Astrocyte (in vitro differentiated cells and primary cell): ENCODE measurements at regions not wholly inside any gene's neighbourhood (a gene's known extent, or its start where the extent isn't known, plus 50 kb on each side); places are given as distances from the start of the nearest gene placed in this dataset.

ENCODE experiments used
- DNase-seq: peaks from one replicate; pipeline ENCODE4 v3.0.0-alpha.2; 2010; ENCODE audit warnings: low read depth
- FAIRE-seq: peaks from 2 replicates; lab custom pipeline; 2011; peaks lifted over from hg19 to GRCh38; lab: Jason Lieb, UNC
- H2AFZ ChIP-seq: 2 replicates; pipeline ENCODE4 v1.6.0; 2012; ENCODE audit warnings: low read depth, low read length, inconsistent platforms
- H3K27ac ChIP-seq: 2 replicates; pipeline ENCODE4 v1.5.1; 2011; ENCODE audit warnings: low read depth, low read length, inconsistent platforms
- H3K27me3 ChIP-seq: 2 replicates; pipeline ENCODE4 v1.6.0; 2011; ENCODE audit warnings: low read length, inconsistent platforms; ENCODE audit not compliant: insufficient read depth
- H3K36me3 ChIP-seq: 2 replicates; pipeline ENCODE4 v1.5.1; 2011; ENCODE audit warnings: low read length, inconsistent platforms; ENCODE audit not compliant: insufficient read depth
- H3K4me1 ChIP-seq: 2 replicates; pipeline ENCODE4 v1.5.1; 2011; ENCODE audit warnings: low read length, inconsistent platforms; ENCODE audit not compliant: insufficient read depth
- H3K4me2 ChIP-seq: 2 replicates; pipeline ENCODE4 v1.6.0; 2012; ENCODE audit warnings: low read length, inconsistent platforms
- H3K4me3 ChIP-seq: 2 replicates; pipeline ENCODE4 v1.5.1; 2011; ENCODE audit warnings: low read depth, mild to moderate bottlenecking, low read length, inconsistent platforms; ENCODE audit not compliant: insufficient read depth
- H3K79me2 ChIP-seq: 2 replicates; pipeline ENCODE4 v1.6.0; 2012; ENCODE audit warnings: mild to moderate bottlenecking, low read length, inconsistent platforms; ENCODE audit not compliant: insufficient read depth
- H3K9ac ChIP-seq: 2 replicates; pipeline ENCODE4 v1.6.0; 2012; ENCODE audit warnings: mild to moderate bottlenecking, low read length, inconsistent platforms
- H3K9me3 ChIP-seq: 2 replicates; pipeline ENCODE4 v1.5.1; 2012; ENCODE audit warnings: low read depth, mild to moderate bottlenecking, low read length, inconsistent platforms; ENCODE audit not compliant: insufficient read depth
- H4K20me1 ChIP-seq: 2 replicates; pipeline ENCODE4 v1.6.0; 2012; ENCODE audit warnings: low read length, inconsistent platforms; ENCODE audit not compliant: insufficient read depth
- H3K27ac Mint-ChIP-seq: one replicate; pipeline ENCODE4 v1.8.0; 2021; ENCODE audit warnings: mild to moderate bottlenecking, mixed read lengths; ENCODE audit not compliant: unreplicated experiment
- H3K27me3 Mint-ChIP-seq: one replicate; pipeline ENCODE4 v1.8.0; 2021; ENCODE audit warnings: low read depth, mixed read lengths; ENCODE audit not compliant: unreplicated experiment
- H3K36me3 Mint-ChIP-seq: one replicate; pipeline ENCODE4 v1.8.0; 2021; ENCODE audit warnings: low read depth, mixed read lengths; ENCODE audit not compliant: unreplicated experiment
- H3K4me1 Mint-ChIP-seq: one replicate; pipeline ENCODE4 v1.8.0; 2021; ENCODE audit warnings: low read depth, mixed read lengths; ENCODE audit not compliant: unreplicated experiment
- H3K4me3 Mint-ChIP-seq: one replicate; pipeline ENCODE4 v1.8.0; 2021; ENCODE audit warnings: mild to moderate bottlenecking, moderate library complexity, mixed read lengths; ENCODE audit not compliant: unreplicated experiment
- H3K9me3 Mint-ChIP-seq: one replicate; pipeline ENCODE4 v1.8.0; 2021; ENCODE audit warnings: mild to moderate bottlenecking, mixed read lengths; ENCODE audit not compliant: unreplicated experiment
- EZH2 ChIP-seq: IDR thresholded peaks from 2 replicates; pipeline ENCODE4 v1.6.1; 2012; ENCODE audit warnings: mild to moderate bottlenecking, low read length, inconsistent platforms; ENCODE audit not compliant: insufficient read depth
- TF ChIP-seq, protein P1 (sequence below): IDR thresholded peaks from 2 replicates; pipeline ENCODE4 v1.5.1; 2011; ENCODE audit warnings: low read depth, mild to moderate bottlenecking, inconsistent platforms, low read length, moderate library complexity; ENCODE audit not compliant: insufficient read depth

DNA sequence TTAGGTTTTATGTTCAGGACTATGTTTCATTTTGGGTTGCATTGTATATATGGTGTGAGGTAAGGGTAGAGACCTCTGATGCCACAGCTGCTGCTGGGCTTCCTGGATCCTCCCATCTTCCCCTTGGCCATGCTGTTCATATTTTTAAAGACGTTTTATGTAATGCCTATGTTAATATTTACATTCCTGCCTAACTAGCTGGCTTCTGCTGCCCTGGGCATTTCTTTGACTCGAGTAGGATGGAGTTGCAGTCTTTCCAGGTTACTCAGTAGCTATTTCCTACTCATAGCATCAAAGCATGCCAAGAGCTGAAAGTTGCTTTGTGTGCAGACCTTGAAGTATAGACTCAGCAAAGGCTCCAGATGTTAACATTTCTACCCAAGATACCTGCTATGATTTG, 220.5 kb upstream of the CADM1 start:
- DNase-seq (peak; percentile 72), FAIRE-seq (no peak)
- Mint-ChIP-seq H3K9me3 (no peaks in the 10 kb centered on the region), H3K27me3 (peaks cover 10% of the 10 kb centered on the region), H3K36me3 (peaks cover 4% of the 10 kb centered on the region), H3K4me1 (peaks cover 12% of the 10 kb centered on the region), H3K4me3 (no peak overlapping the region), H3K27ac (peak overlapping the region; percentile 24)
- Histone ChIP-seq H3K27ac (no peak overlapping the region), H3K79me2 (no peaks in the 10 kb centered on the region), H3K9me3 (no peaks in the 10 kb centered on the region), H2AFZ (no peak overlapping the region), H3K9ac (no peak overlapping the region), H3K36me3 (no peaks in the 10 kb centered on the region), H4K20me1 (no peaks in the 10 kb centered on the region), H3K27me3 (peaks cover 2% of the 10 kb centered on the region), H3K4me2 (no peak overlapping the region), H3K4me3 (no peak overlapping the region), H3K4me1 (no peaks in the 10 kb centered on the region)
- TF ChIP-seq, protein P1, sequence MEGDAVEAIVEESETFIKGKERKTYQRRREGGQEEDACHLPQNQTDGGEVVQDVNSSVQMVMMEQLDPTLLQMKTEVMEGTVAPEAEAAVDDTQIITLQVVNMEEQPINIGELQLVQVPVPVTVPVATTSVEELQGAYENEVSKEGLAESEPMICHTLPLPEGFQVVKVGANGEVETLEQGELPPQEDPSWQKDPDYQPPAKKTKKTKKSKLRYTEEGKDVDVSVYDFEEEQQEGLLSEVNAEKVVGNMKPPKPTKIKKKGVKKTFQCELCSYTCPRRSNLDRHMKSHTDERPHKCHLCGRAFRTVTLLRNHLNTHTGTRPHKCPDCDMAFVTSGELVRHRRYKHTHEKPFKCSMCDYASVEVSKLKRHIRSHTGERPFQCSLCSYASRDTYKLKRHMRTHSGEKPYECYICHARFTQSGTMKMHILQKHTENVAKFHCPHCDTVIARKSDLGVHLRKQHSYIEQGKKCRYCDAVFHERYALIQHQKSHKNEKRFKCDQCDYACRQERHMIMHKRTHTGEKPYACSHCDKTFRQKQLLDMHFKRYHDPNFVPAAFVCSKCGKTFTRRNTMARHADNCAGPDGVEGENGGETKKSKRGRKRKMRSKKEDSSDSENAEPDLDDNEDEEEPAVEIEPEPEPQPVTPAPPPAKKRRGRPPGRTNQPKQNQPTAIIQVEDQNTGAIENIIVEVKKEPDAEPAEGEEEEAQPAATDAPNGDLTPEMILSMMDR: no peak
- no peak for TF ChIP-seq EZH2

DNA sequence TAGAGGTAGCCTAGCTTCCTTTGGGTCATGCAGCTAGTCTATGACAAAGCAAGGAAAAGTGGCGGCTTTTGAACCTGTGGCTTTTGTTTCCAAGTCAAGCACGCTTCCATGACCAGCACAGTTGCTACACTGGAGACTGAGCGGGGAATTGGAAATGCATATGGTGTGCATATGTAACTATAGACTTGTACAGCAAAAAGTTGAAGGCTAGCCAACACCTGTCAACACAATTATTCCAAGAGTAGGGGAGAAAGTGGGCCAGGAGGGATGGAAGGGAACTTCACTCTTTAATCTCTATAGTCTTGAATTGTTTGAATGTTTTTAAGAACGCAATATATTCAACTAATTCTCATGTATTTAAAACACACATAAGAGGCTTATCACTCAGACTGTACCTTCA, 218.5 kb upstream of the CADM1 start:
- Histone ChIP-seq H3K79me2 (no peaks in the 10 kb centered on the region), H2AFZ (no peak overlapping the region), H3K4me3 (no peak overlapping the region), H3K9ac (no peak overlapping the region), H3K27me3 (peaks cover 2% of the 10 kb centered on the region), H3K9me3 (no peaks in the 10 kb centered on the region), H3K4me2 (no peak overlapping the region), H4K20me1 (no peaks in the 10 kb centered on the region), H3K4me1 (no peaks in the 10 kb centered on the region), H3K27ac (no peak overlapping the region), H3K36me3 (no peaks in the 10 kb centered on the region)
- no peak overlapping the region for H3K4me3 Mint-ChIP-seq
- no peak for DNase-seq
- FAIRE-seq: no peak
- no peak overlapping the region for H3K27ac Mint-ChIP-seq
- TF ChIP-seq EZH2: no peak
- TF ChIP-seq, protein P1: no peak
- H3K4me1 Mint-ChIP-seq: peaks cover 9% of the 10 kb centered on the region
- H3K27me3 Mint-ChIP-seq: peaks cover 6% of the 10 kb centered on the region
- H3K36me3 Mint-ChIP-seq: peaks cover 12% of the 10 kb centered on the region
- H3K9me3 Mint-ChIP-seq: no peaks in the 10 kb centered on the region

DNA sequence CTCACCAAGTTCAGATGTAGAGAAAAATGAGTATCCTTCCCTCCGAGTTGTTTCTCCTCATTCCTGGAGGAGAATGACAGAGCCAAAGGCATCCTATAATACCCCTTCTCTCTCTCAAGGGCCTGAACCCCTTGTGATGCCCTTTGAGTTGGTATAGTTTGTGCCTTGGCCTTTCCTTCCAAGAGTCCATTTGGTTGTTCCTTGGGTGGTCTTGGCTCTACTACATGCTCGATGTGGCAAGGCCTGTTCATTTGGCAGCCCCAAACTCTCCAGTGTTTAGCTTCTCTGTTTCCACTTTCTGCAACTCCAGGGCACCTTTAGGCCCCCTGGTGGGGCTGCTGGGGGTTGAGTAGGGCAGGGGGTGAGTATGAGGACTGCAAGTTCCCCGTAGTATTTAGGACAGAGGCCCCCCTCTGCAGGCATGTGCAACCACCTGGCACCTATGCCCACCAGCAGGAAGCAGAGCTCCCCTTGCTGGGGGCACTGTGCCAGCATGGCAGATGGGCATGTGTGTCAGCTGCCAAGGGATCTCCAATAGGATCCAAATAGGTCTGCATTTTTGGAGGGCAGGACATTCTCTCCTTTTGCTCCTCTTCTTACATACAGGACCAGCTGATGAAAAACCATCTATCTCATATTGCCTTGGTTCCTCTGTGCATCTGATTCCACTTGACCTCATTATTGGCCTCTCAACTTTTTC, 217.2 kb upstream of the CADM1 start:
- H3K4me2 ChIP-seq: no peak overlapping the region
- Mint-ChIP-seq H3K36me3 (peaks cover 12% of the 10 kb centered on the region), H3K9me3 (no peaks in the 10 kb centered on the region), H3K4me1 (peaks cover 10% of the 10 kb centered on the region), H3K27me3 (peaks cover 6% of the 10 kb centered on the region), H3K27ac (no peak overlapping the region), H3K4me3 (no peak overlapping the region)
- no peaks in the 10 kb centered on the region for H3K4me1 ChIP-seq
- H3K36me3 ChIP-seq: no peaks in the 10 kb centered on the region
- TF ChIP-seq, protein P1: no peak
- no peak for TF ChIP-seq EZH2
- H3K4me3 ChIP-seq: no peak overlapping the region
- no peak overlapping the region for H3K27ac ChIP-seq
- DNase-seq (no peak), FAIRE-seq (no peak)
- H3K9me3 ChIP-seq: no peaks in the 10 kb centered on the region
- H4K20me1 ChIP-seq: no peaks in the 10 kb centered on the region
- H2AFZ ChIP-seq: no peak overlapping the region
- no peaks in the 10 kb centered on the region for H3K27me3 ChIP-seq
- no peak overlapping the region for H3K9ac ChIP-seq
- no peaks in the 10 kb centered on the region for H3K79me2 ChIP-seq
